MM.1S (cell line): ENCODE measurements at regions not wholly inside any gene's neighbourhood (a gene's known extent, or its start where the extent isn't known, plus 50 kb on each side); places are given as distances from the start of the nearest gene placed in this dataset.

Experiments
- CTCF ChIP-seq: fragments of 300-600 bp; sonication (generic); IDR thresholded peaks from 2 replicates; pipeline ENCODE4 v1.5.1; 2016; ENCODE audit warnings: antibody characterized with exemption, low read length, mixed read lengths
- EZH2 ChIP-seq: fragments of 300-600 bp; sonication (generic); optimal IDR thresholded peaks from 2 replicates; pipeline ENCODE3; 2017; ENCODE audit warnings: low read depth, mild to moderate bottlenecking, antibody characterized with exemption, low read length, mixed read lengths
- EZH2phosphoT487 ChIP-seq: fragments of 300-600 bp; sonication (generic); IDR thresholded peaks from 2 replicates; pipeline ENCODE4 v1.6.1; 2018; ENCODE audit warnings: antibody characterized with exemption, low read length

GRCh38 chr2:107688135-107688534, 138.6 kb upstream of the RGPD4 start:
- no peak for TF ChIP-seq CTCF
- no peak for TF ChIP-seq EZH2
- no peak for TF ChIP-seq EZH2phosphoT487
